Astrocyte of the spinal cord (primary cell): ENCODE measurements at regions not wholly inside any gene's neighbourhood (a gene's known extent, or its start where the extent isn't known, plus 50 kb on each side); places are given as distances from the start of the nearest gene placed in this dataset.
"Not testable (repeated sequence)": the region's sequence is repeated elsewhere in the genome, so short reads cannot be mapped to it uniquely, and the experiment has no call there.

Experiments used
- DNase-seq: peaks from one replicate; pipeline ENCODE4 v3.0.0; 2011; ENCODE audit warnings: low read depth, low spot score
- H3K4me3 ChIP-seq: 2 replicates; pipeline ENCODE4 v1.5.1; 2011; ENCODE audit warnings: low read depth, mild to moderate bottlenecking, low read length, moderate library complexity
- CTCF ChIP-seq: IDR thresholded peaks from 2 replicates; pipeline ENCODE4 v1.5.1; 2012; ENCODE audit warnings: low read depth, mild to moderate bottlenecking, low read length, inconsistent platforms
- in situ Hi-C: cut with HindIII; loops from 2 replicates; pipeline ENCODE4 v1.10.0; 2017; ENCODE audit warnings: low sequenced_read_pairs

DNA sequence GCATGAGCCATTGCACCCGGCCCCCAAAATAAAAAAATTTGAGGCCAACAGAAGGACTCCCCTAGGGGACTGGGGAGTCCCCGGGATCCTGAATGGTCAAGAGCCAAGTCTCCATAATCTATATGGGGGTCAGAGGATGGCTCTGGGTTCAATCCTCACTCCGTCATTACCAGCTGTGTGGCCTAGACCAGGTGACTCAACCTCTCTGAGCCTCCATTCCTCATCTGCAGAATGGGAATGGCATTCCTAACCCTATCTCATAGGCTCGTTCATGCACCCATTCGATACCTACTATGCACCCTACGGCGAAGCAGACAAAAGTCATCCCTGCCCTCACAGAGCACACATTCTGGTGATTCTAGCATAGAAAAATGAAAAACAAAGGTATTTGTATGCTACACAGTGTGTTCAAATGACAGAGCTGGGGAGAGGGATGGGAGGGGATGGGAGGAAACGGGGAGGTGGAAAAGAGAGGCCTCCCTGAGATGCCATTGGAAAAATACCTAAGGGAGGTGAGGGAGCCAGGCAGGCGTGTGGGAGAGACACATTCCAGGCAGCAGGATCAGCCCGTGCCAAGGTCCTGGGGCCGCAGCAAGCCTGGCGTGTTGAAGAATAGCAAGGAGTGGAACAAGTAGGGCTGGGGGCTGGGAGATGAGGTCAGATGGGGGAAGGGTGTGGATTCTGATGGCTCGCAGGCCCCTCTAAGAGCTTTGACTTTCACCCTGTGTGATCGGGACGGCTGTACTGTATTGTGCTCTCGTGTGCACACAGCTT, 71.2 kb downstream of the RMI2 start:
- in situ Hi-C loops = no loop called here
- TF ChIP-seq CTCF = no peak
- DNase-seq = no peak
- H3K4me3 ChIP-seq = no peak overlapping the region

GRCh38 chr16:11417487-11417886, 72.2 kb downstream of the RMI2 start:
- in situ Hi-C loops = no loop called here

DNA sequence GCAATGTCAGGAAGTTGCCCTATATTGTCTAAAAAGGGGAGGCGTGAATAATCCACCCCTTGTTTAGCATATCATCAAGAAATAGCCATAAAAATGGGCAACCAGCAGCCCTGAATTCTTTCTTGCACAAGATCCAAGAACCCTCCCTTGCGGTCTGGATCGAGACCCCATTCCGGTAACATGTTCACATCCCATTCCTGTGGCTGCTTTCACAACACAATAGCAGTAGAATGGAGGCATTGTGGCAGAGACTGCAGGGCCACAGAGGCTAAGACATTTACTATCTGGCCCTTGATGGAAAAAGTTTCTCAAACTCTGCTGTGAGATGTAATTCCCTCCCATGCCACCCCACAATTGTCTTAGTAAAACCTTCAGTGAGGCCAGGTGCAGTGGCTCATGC, 73.2 kb downstream of the RMI2 start:
- no peak for DNase-seq
- no peak overlapping the region for H3K4me3 ChIP-seq
- in situ Hi-C loops = no loop called here
- no peak for TF ChIP-seq CTCF

More at GRCh38 chr16:11417487-11417886, 72.2 kb downstream of the RMI2 start:
- no peak for TF ChIP-seq CTCF
- H3K4me3 ChIP-seq = no peak overlapping the region
- no peak for DNase-seq

GRCh38 chr16:11420067-11420466, 74.8 kb downstream of the RMI2 start:
- in situ Hi-C loops, DNase-seq, H3K4me3 ChIP-seq: not testable (repeated sequence)

DNA sequence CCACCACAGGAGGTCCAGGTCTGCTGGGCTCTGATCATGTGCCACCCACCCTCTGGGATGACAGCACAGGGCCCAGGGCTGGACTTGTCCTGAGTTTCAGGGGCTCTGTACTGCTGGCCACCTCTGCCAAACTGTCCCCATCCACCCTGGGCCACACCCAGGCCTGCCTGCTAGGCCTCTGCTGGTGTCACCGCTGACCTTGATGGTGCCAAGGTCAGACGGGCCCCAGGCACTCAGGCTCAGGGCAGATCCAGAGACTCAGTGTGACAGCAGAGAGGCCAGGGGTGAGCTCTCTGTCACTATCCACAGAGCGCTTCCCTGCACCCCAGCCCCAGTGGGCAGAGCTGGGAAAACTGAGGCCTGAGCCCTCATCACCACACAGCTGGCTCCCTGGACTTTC, 75.6 kb downstream of the RMI2 start:
- in situ Hi-C loops = no loop called here
- DNase-seq = no peak
- no peak for TF ChIP-seq CTCF
- no peak overlapping the region for H3K4me3 ChIP-seq

DNA sequence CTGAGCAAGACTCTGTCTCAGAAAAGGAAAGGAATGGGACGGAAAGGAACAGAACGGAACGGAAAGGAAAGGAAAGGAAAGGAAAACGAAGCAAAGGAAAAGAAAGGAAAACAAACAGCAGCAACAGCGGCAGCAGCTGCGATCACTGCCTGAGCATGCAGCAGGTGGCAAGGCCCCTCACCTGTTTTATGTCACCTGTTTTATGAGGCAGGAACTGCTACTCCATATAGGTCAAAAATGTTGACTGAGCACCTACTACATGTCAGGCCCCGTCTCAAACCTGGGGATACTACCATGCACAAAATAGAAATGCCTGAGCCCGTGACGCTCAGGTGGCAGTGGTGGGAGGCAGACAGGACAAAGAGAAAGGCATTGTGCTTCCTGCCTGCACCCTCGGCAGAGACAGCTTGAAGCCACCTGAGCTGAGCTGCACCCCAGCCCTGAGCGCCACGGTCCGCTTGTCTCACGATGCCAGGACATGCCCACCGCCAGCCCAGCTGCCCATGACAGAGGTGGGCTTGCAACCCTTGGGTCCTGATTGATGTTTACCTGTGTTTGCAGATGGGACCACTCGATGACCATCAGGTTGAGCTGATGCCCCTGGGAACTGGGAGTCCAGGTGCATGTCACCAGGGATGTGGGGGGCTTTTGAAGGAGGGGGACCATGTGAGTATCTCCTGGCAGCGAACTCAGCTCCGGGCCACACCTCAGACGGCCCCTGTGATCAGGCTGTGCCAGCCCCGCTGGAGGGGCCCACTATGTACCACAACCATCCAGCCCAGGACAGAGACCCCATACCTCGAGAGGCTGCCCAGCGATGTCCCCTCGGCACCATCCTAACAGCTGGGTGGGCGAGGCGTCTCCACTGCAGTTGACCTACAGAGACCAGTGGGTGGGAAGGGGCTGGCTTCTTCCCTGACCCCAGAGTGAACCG, 77.4 kb downstream of the RMI2 start:
- no peak for DNase-seq
- in situ Hi-C loops = no loop called here
- no peak overlapping the region for H3K4me3 ChIP-seq
- TF ChIP-seq CTCF = no peak
